C4-2B (cell line): ENCODE measurements at regions not wholly inside any gene's neighbourhood (a gene's known extent, or its start where the extent isn't known, plus 50 kb on each side); places are given as distances from the start of the nearest gene placed in this dataset.

Experiments
- H3K27ac ChIP-seq: fragments of 450-650 bp; 2 replicates; pipeline ENCODE4 v1.5.1; 2017
- ZFX ChIP-seq: fragments of 450-650 bp; IDR thresholded peaks from 2 replicates; pipeline ENCODE4 v1.6.1; 2017
- TF ChIP-seq, protein P1 (sequence below): fragments of 450-650 bp; conservative IDR thresholded peaks from 2 replicates; pipeline ENCODE4 v1.5.1; 2017; ENCODE audit warnings: mild to moderate bottlenecking

DNA sequence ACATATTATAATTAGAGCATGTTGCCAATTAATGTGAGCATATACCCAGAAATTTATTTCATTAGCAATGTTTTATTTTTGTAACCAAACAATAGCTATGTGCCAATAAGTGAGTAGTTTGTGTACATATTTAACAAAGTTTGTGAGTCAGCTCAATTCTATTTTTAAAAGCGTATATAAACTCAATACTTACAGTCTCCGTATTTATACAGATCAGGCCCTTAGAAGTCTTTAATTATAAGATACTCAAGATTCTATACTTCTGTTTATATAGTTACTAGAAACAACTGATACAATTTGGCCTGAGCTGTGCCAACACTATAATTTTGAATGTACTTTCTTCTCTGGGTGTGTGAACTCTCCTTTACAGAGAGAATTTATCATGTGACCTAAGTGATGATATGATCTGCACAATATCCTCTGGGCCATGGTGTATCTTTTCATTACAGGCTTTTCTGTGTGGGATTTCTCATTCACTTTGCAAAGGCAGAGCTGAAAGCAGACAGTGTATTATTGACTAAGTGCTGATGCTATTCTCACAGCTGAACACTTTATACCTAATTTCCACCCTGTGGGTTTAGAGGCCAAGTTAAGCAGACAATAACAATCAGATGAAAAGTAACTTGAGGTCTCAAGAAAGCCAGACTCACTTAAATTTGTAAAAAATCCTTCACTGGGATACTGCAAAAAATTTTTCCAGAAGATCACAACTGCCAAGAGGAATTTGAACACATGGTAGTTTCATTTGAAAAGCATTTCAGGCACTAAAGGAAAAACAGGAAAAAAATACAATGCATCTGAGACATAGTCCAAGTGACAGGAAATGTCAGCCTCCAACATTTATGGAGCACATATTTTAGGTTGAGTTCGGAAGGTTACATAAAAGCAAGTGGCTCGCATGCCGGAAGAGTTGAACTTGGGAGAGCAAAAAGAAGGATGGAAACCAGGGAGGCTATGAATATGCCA is 277.9 kb upstream of the SEMA6D start:
- TF ChIP-seq ZFX: no peak
- TF ChIP-seq, protein P1, sequence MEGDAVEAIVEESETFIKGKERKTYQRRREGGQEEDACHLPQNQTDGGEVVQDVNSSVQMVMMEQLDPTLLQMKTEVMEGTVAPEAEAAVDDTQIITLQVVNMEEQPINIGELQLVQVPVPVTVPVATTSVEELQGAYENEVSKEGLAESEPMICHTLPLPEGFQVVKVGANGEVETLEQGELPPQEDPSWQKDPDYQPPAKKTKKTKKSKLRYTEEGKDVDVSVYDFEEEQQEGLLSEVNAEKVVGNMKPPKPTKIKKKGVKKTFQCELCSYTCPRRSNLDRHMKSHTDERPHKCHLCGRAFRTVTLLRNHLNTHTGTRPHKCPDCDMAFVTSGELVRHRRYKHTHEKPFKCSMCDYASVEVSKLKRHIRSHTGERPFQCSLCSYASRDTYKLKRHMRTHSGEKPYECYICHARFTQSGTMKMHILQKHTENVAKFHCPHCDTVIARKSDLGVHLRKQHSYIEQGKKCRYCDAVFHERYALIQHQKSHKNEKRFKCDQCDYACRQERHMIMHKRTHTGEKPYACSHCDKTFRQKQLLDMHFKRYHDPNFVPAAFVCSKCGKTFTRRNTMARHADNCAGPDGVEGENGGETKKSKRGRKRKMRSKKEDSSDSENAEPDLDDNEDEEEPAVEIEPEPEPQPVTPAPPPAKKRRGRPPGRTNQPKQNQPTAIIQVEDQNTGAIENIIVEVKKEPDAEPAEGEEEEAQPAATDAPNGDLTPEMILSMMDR: no peak
- no peak overlapping the region for H3K27ac ChIP-seq

DNA sequence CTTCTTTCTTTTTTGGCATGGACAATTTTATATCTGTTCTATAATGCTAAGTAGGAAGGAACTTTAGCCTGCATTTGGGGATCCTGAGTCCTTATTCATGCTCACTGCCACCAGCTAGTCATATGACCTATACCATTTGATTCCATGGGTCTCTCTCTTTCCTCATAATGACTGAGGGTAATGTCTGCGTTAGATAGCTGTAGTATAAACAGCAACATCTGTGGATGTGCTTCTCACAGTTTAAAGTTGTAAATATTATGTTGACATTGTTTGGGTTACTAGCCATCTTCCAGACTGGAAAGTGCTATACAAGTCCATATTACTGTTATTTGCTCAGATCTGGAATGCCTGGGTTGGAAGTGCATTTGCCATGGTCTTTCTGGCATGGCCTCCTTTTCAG is 274.9 kb upstream of the SEMA6D start:
- no peak overlapping the region for H3K27ac ChIP-seq
- no peak for TF ChIP-seq ZFX
- TF ChIP-seq, protein P1: no peak

DNA sequence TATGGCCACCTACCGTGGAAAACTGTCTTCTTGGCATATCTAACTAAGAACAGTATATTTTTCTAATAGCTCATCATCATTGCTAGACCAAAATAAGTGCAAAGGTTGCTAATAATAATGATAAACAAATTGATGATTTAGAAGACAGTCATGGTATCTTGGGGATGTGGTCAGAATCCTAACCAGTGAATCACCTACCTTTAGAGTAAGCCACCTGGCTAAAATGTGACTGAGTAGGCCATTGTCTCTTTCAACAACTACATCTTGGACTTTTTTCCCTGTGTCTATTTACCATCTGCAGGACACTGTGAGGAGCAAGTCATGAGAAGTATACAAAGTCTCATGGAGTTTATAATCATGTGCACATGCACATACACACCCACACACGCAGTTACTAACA is 273.5 kb upstream of the SEMA6D start:
- H3K27ac ChIP-seq: no peak overlapping the region
- TF ChIP-seq, protein P1: no peak
- no peak for TF ChIP-seq ZFX

DNA sequence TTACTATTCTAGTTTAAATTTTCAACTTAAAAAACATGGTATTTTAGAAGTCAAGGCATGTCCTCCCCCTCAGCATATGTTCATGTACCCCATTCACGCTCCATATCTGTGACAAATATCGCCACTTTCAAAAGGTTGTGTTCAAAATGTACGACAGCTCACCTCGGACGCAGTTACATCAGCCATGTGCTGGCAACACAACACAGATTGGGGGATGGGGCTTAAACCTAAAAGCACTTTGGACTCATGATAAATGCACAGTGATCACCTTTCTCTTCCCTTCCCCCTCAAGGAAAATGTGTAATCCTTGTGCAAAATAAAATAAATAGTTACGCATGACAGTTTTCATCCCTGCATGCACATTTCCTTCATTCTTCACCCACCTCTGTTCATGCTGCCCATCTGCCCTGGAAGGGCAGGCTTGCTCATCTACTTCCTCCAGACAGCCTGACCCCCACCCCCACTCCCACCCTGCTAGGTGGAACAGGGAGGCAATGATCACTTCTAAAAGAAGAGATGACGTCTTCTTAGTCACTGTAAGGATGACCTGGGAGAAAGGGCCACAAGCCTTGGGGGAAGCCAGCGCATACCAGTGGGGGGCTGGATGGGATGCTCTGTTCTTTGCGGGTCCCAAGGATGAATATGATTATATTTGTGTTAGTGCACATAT is 271.4 kb upstream of the SEMA6D start:
- no peak overlapping the region for H3K27ac ChIP-seq
- TF ChIP-seq, protein P1: no peak
- no peak for TF ChIP-seq ZFX

GRCh38 chr15:47460795-47461573 is 256.3 kb upstream of the SEMA6D start:
- no peak overlapping the region for H3K27ac ChIP-seq
- TF ChIP-seq, protein P1: no peak
- no peak for TF ChIP-seq ZFX

GRCh38 chr15:47461652-47462141 is 255.6 kb upstream of the SEMA6D start:
- no peak for TF ChIP-seq ZFX
- TF ChIP-seq, protein P1: no peak
- H3K27ac ChIP-seq: no peak overlapping the region
